Loucy (cell line): ENCODE measurements at regions not wholly inside any gene's neighbourhood (a gene's known extent, or its start where the extent isn't known, plus 50 kb on each side); places are given as distances from the start of the nearest gene placed in this dataset.

Experiments used
- H2AFZ ChIP-seq: fragments of 200-600 bp; sonication (generic); 2 replicates; pipeline ENCODE4 v1.6.0; 2016; ENCODE audit warnings: antibody characterized with exemption, mild to moderate bottlenecking, low read length, moderate library complexity
- H3F3A ChIP-seq: fragments of 200-600 bp; 2 replicates; pipeline ENCODE4 v1.6.0; 2016; ENCODE audit warnings: antibody characterized with exemption, low read depth, mild to moderate bottlenecking
- H3K27me3 ChIP-seq: fragments of 200-600 bp; sonication (generic); 2 replicates; pipeline ENCODE4 v1.6.1; 2014; ENCODE audit warnings: low read length, mild to moderate bottlenecking; ENCODE audit not compliant: insufficient read depth, poor library complexity, severe bottlenecking
- H3K36me3 ChIP-seq: fragments of 200-600 bp; sonication (generic); 2 replicates; pipeline ENCODE4 v1.6.1; 2016; ENCODE audit warnings: low read length; ENCODE audit not compliant: insufficient read depth
- H3K4me1 ChIP-seq: fragments of 200-600 bp; sonication (generic); 2 replicates; pipeline ENCODE4 v1.5.1; 2014; ENCODE audit warnings: low read length, mild to moderate bottlenecking; ENCODE audit not compliant: insufficient read depth, poor library complexity, severe bottlenecking
- H3K4me2 ChIP-seq: fragments of 200-600 bp; sonication (generic); 2 replicates; pipeline ENCODE4 v1.6.0; 2014; ENCODE audit warnings: antibody characterized with exemption, low read length, low read depth, mild to moderate bottlenecking; ENCODE audit not compliant: poor library complexity, severe bottlenecking
- H3K4me3 ChIP-seq: fragments of 200-600 bp; sonication (generic); 2 replicates; pipeline ENCODE4 v1.5.1; 2014; ENCODE audit warnings: low read length, mild to moderate bottlenecking, mixed read lengths; ENCODE audit not compliant: poor library complexity, severe bottlenecking
- H3K79me2 ChIP-seq: fragments of 200-600 bp; sonication (generic); 2 replicates; pipeline ENCODE4 v1.6.1; 2014; ENCODE audit warnings: low read length; ENCODE audit not compliant: insufficient read depth
- H3K9ac ChIP-seq: fragments of 200-600 bp; sonication (generic); 2 replicates; pipeline ENCODE4 v1.6.0; 2014; ENCODE audit warnings: mild to moderate bottlenecking, low read depth, low read length, moderate library complexity; ENCODE audit not compliant: poor library complexity, severe bottlenecking
- H3K9me2 ChIP-seq: fragments of 200-600 bp; sonication (generic); replicated peaks from 2 replicates; pipeline ENCODE4 v1.6.1; 2016; ENCODE audit warnings: low read depth, low read length, mixed read lengths
- H3K9me3 ChIP-seq: fragments of 200-600 bp; sonication (generic); 2 replicates; pipeline ENCODE4 v1.6.1; 2014; ENCODE audit warnings: mild to moderate bottlenecking, antibody characterized with exemption, low read length, low read depth; ENCODE audit not compliant: insufficient read depth
- H4K20me1 ChIP-seq: fragments of 200-600 bp; sonication (generic); 2 replicates; pipeline ENCODE4 v1.6.0; 2014; ENCODE audit warnings: antibody characterized with exemption, low read length, mild to moderate bottlenecking; ENCODE audit not compliant: insufficient read depth, poor library complexity, severe bottlenecking
- EZH2phosphoT487 ChIP-seq: fragments of 200-600 bp; IDR thresholded peaks from 2 replicates; pipeline ENCODE4 v1.6.1; 2018; ENCODE audit warnings: antibody characterized with exemption, mild to moderate bottlenecking, moderate library complexity, borderline replicate concordance
- TF ChIP-seq, protein P1 (sequence below): fragments of 200-600 bp; sonication (generic); conservative IDR thresholded peaks from 2 replicates; pipeline ENCODE4 v1.5.1; 2014; ENCODE audit warnings: mild to moderate bottlenecking, antibody characterized with exemption, low read length

DNA sequence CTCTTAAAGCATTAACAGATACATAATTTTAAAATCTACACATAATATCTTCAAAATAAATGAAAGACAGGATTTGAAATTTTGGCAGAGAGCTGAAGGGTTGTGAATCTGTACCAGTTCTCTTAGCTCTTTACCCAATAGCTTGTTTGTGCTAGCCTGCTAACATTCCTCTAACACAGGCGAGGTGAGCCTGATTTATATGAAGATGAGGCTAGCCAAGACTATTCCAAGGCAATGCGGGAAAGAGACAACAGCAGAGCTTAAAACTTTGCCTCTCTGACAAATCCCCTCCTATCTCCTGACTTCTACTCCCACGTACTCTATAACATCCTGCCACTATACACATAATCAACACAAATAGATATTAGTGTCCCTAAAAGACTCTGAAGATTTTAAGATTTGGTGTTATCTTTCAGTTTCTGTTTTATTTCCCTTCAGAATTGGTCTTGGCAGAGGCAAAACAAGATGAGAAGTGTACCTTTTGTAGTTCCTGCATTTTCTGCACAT lies 745.6 kb upstream of the ZNF608 start:
- H4K20me1 ChIP-seq, result no peaks in the 10 kb centered on the region
- no peaks in the 10 kb centered on the region for H3K27me3 ChIP-seq
- TF ChIP-seq, protein P1, sequence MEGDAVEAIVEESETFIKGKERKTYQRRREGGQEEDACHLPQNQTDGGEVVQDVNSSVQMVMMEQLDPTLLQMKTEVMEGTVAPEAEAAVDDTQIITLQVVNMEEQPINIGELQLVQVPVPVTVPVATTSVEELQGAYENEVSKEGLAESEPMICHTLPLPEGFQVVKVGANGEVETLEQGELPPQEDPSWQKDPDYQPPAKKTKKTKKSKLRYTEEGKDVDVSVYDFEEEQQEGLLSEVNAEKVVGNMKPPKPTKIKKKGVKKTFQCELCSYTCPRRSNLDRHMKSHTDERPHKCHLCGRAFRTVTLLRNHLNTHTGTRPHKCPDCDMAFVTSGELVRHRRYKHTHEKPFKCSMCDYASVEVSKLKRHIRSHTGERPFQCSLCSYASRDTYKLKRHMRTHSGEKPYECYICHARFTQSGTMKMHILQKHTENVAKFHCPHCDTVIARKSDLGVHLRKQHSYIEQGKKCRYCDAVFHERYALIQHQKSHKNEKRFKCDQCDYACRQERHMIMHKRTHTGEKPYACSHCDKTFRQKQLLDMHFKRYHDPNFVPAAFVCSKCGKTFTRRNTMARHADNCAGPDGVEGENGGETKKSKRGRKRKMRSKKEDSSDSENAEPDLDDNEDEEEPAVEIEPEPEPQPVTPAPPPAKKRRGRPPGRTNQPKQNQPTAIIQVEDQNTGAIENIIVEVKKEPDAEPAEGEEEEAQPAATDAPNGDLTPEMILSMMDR, result no peak
- TF ChIP-seq EZH2phosphoT487, result no peak
- H2AFZ ChIP-seq, result no peak overlapping the region
- no peaks in the 10 kb centered on the region for H3K79me2 ChIP-seq
- no peaks in the 10 kb centered on the region for H3F3A ChIP-seq
- H3K4me1 ChIP-seq, result no peaks in the 10 kb centered on the region
- no peak overlapping the region for H3K4me3 ChIP-seq
- H3K4me2 ChIP-seq, result no peak overlapping the region
- no peaks in the 10 kb centered on the region for H3K9me3 ChIP-seq
- no peak overlapping the region for H3K9ac ChIP-seq
- no peaks in the 10 kb centered on the region for H3K9me2 ChIP-seq
- H3K36me3 ChIP-seq, result no peaks in the 10 kb centered on the region

DNA sequence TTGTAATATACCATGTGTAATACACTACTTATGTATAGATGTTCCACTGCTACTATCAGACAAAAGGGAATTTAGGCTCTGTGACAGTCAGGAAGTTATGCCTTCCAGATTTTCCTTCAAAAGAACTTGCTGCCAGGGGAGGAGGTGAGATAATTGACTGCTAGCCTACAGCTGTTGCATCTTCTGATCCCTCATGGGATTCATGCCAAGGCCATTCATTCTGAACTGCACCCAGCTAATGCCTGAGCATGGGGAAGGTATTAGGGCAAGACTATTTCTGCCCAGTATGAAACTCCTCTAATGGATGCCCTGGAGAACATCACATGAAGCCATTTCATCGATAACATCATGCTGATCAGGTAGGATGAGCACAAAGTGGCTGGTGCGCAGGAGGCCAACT lies 746.5 kb upstream of the ZNF608 start:
- H3K79me2 ChIP-seq, result no peaks in the 10 kb centered on the region
- no peak overlapping the region for H3K9ac ChIP-seq
- no peak overlapping the region for H3K4me3 ChIP-seq
- H3K36me3 ChIP-seq, result no peaks in the 10 kb centered on the region
- H2AFZ ChIP-seq, result no peak overlapping the region
- no peak overlapping the region for H3K4me2 ChIP-seq
- TF ChIP-seq, protein P1, result no peak
- no peak for TF ChIP-seq EZH2phosphoT487
- no peaks in the 10 kb centered on the region for H3F3A ChIP-seq
- no peaks in the 10 kb centered on the region for H4K20me1 ChIP-seq
- no peaks in the 10 kb centered on the region for H3K9me2 ChIP-seq
- H3K27me3 ChIP-seq, result no peaks in the 10 kb centered on the region
- H3K9me3 ChIP-seq, result no peaks in the 10 kb centered on the region
- no peaks in the 10 kb centered on the region for H3K4me1 ChIP-seq

DNA sequence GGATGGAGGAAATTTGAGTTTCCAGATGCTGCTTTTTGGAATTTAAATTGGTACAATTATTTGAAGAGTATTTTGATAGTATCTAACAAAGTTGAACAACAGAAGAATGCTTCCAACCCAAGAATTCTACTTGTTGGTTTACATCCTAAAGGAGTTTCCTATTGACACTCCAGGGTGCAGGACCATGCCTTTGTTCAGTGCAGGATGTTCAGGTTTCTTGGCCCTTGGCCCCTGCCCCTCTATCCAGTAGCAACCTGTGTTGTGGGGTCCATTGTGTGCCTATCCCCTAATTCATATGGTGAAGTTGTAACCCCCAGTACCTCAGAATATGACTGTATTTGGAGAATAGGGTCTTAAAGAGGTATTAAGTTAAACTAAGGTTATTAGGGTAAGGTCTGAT lies 750.0 kb upstream of the ZNF608 start:
- Histone ChIP-seq H3K9me2 (no peaks in the 10 kb centered on the region), H3K79me2 (no peaks in the 10 kb centered on the region), H3K4me1 (no peaks in the 10 kb centered on the region), H3K27me3 (no peaks in the 10 kb centered on the region), H2AFZ (no peak overlapping the region), H3K4me2 (no peak overlapping the region), H3K9me3 (no peaks in the 10 kb centered on the region), H3F3A (no peaks in the 10 kb centered on the region), H3K36me3 (no peaks in the 10 kb centered on the region), H3K4me3 (no peak overlapping the region), H3K9ac (no peak overlapping the region), H4K20me1 (no peaks in the 10 kb centered on the region)
- TF ChIP-seq, protein P1, result no peak
- TF ChIP-seq EZH2phosphoT487, result no peak
